ENCODE measurements at regions not wholly inside any gene's neighbourhood (a gene's known extent, or its start where the extent isn't known, plus 50 kb on each side); places are given as distances from the start of the nearest gene placed in this dataset.
"Not testable (repeated sequence)": the region's sequence is repeated elsewhere in the genome, so short reads cannot be mapped to it uniquely, and the experiment has no call there.

DNA sequence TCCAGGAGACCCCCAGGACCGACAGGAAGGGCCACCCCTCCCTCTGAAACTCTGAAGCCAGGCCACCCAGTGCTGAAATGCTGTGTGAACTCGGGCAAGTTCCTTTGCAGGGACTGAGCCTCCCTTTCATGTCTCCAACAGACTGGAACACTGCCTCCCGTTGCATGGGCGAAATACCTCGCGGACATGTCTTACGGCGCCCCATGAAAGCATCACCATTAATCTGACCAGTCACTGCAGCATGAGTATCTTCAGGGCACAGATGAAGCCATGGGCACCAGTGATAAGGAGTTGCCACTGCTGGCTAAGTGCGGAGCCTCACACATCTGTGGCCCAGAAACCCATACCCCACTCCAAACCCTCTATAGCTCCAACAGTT, 60.8 kb upstream of the SPN start:
- not testable (repeated sequence) for H3K9me3 ChIP-seq (ENCODE audit: control insufficient read depth, insufficient read depth, low read length); H3K27me3 ChIP-seq (ENCODE audit: control insufficient read depth, low read length); H3K9me2 ChIP-seq (replicated peaks; ENCODE audit: control insufficient read depth, low read length); H3K27ac ChIP-seq (ENCODE audit: low read depth, low read length); H3F3A ChIP-seq (ENCODE audit: control insufficient read depth, insufficient read depth)
- peak overlapping the region; percentile 52 for H3K4me2 ChIP-seq (ENCODE audit: low read length)
- H3K4me3 ChIP-seq (ENCODE audit: low read length) = peak overlapping the region; percentile 35
- peaks cover 68% of the 10 kb centered on the region for H3K4me1 ChIP-seq (ENCODE audit: control insufficient read depth, low read length)
- peaks cover 12% of the 10 kb centered on the region for H4K20me1 ChIP-seq (ENCODE audit: control insufficient read depth, insufficient read depth, low read depth, low read length)
- H3K79me2 ChIP-seq (ENCODE audit: control insufficient read depth, low read length) = peaks cover 89% of the 10 kb centered on the region
- H3K36me3 ChIP-seq (ENCODE audit: control insufficient read depth, low read length) = peaks cover 35% of the 10 kb centered on the region

DNA sequence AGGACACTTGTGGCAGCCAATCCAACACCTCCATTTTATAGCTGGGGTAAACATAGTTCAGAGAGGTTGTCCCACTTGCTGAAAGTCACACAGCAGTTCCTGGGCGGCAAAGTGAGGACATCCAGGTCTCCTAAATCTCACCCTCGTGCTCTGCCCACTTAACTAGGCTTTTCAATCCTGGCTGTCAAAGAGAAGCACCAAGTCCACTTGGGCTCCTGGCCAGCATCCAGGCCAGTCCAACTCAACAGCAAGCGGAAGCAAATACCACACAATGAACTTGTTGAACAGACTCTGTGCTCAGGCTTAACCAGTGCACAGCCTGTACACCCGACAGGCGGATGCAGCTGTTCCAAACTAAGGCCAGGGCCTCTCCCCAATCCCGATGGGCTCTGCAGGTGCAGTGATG, 60.4 kb upstream of the SPN start:
- Histone ChIP-seq H4K20me1 (ENCODE audit: control insufficient read depth, insufficient read depth, low read depth, low read length) (peaks cover 12% of the 10 kb centered on the region), H3K4me2 (ENCODE audit: low read length) (peak overlapping the region; percentile 52), H3K36me3 (ENCODE audit: control insufficient read depth, low read length) (peaks cover 39% of the 10 kb centered on the region), H3K79me2 (ENCODE audit: control insufficient read depth, low read length) (peaks cover 91% of the 10 kb centered on the region), H3K4me1 (ENCODE audit: control insufficient read depth, low read length) (peaks cover 73% of the 10 kb centered on the region)
- H3K4me3 ChIP-seq (ENCODE audit: low read length); H3F3A ChIP-seq (ENCODE audit: control insufficient read depth, insufficient read depth); H3K9me3 ChIP-seq (ENCODE audit: control insufficient read depth, insufficient read depth, low read length); H3K27me3 ChIP-seq (ENCODE audit: control insufficient read depth, low read length); H3K27ac ChIP-seq (ENCODE audit: low read depth, low read length); H3K9me2 ChIP-seq (replicated peaks; ENCODE audit: control insufficient read depth, low read length): not testable (repeated sequence)

DNA sequence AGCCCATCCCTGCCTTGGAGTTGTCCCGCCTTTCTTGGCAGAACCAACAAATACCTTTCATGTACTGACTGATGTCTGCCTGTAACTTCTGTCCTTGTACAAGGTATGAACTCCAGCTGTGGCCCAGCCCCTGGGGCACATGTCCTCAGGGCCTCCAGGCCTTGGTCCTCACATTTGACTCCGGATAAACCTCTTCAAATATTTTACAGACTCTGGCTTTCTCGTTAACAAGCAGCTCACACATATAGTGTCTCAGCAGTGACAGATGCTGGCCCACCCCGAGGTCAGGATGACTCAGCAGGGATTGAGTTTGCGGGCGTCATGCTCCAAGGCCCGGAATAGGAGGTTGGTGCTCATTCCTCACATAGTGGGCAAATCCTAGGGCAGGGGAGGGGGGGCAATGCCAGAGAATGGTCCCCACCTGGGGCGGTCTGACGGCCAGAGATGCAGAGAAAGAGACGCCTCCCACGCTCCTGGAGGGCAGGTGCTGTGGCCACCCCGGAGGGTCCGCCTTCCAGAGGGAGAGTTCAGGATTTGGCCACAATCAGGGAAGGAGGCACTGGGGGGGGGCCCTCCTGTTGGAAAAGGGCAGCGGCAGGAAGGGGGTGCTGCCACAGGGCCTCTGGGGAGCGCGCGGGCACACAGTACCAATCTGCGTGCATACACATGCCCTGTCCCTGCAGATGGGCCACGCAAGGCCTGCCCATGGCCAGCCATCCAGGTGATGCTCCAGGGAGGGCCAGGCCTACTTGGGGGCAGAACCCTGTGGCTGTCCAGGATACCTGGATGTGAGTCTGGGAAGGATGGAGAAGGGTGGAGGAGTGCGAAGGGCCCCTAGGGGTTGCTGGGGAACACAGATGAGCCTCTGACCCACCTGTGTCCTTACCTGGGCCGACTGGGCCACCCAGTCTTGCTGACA, 58.2 kb upstream of the SPN start:
- Histone ChIP-seq H3K79me2 (ENCODE audit: control insufficient read depth, low read length) (peaks cover 98% of the 10 kb centered on the region), H3K4me1 (ENCODE audit: control insufficient read depth, low read length) (peaks cover 79% of the 10 kb centered on the region), H4K20me1 (ENCODE audit: control insufficient read depth, insufficient read depth, low read depth, low read length) (peaks cover 12% of the 10 kb centered on the region), H3K36me3 (ENCODE audit: control insufficient read depth, low read length) (peaks cover 44% of the 10 kb centered on the region)
- not testable (repeated sequence) for H3K27ac ChIP-seq (ENCODE audit: low read depth, low read length); H3F3A ChIP-seq (ENCODE audit: control insufficient read depth, insufficient read depth); H3K9me3 ChIP-seq (ENCODE audit: control insufficient read depth, insufficient read depth, low read length); H3K9me2 ChIP-seq (replicated peaks; ENCODE audit: control insufficient read depth, low read length); H3K4me3 ChIP-seq (ENCODE audit: low read length); H3K27me3 ChIP-seq (ENCODE audit: control insufficient read depth, low read length); H3K4me2 ChIP-seq (ENCODE audit: low read length)

DNA sequence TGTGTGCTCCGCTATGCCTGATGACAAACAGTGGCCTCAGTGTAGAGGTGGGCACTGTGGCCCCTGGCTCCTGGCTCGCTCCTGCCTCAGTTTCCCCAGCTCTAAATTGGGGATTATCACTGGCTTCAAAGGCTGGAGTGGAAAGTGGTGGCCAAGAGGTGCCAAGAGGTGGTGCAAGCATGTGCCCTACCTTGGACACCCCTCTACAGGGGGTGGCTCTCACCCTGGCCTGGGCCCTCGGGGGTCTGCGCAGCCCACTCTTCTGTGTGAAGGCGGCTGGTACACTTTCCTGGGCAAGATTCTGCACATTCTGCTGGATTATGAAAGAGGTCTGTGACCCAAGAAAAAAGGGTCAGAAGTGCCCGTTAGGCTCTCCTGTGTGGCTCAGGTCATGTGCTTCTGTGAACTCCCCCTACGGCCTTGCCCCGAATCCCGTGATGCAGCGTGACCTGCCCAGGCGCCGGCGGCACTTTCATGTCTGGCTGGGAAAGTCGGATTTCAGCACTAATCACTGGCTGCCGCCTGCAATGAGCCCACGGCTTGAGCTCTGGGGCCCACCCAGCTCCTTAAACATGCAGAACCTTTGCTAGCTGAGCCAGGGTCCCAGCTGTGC, 57.3 kb upstream of the SPN start:
- H3K9me2 ChIP-seq (replicated peaks; ENCODE audit: control insufficient read depth, low read length); H3K4me3 ChIP-seq (ENCODE audit: low read length); H3K27ac ChIP-seq (ENCODE audit: low read depth, low read length); H3F3A ChIP-seq (ENCODE audit: control insufficient read depth, insufficient read depth); H3K9me3 ChIP-seq (ENCODE audit: control insufficient read depth, insufficient read depth, low read length); H3K4me2 ChIP-seq (ENCODE audit: low read length); H3K27me3 ChIP-seq (ENCODE audit: control insufficient read depth, low read length): not testable (repeated sequence)
- peaks cover 42% of the 10 kb centered on the region for H3K36me3 ChIP-seq (ENCODE audit: control insufficient read depth, low read length)
- peaks cover 75% of the 10 kb centered on the region for H3K4me1 ChIP-seq (ENCODE audit: control insufficient read depth, low read length)
- H3K79me2 ChIP-seq (ENCODE audit: control insufficient read depth, low read length) = peaks cover 98% of the 10 kb centered on the region
- peaks cover 12% of the 10 kb centered on the region for H4K20me1 ChIP-seq (ENCODE audit: control insufficient read depth, insufficient read depth, low read depth, low read length)

DNA sequence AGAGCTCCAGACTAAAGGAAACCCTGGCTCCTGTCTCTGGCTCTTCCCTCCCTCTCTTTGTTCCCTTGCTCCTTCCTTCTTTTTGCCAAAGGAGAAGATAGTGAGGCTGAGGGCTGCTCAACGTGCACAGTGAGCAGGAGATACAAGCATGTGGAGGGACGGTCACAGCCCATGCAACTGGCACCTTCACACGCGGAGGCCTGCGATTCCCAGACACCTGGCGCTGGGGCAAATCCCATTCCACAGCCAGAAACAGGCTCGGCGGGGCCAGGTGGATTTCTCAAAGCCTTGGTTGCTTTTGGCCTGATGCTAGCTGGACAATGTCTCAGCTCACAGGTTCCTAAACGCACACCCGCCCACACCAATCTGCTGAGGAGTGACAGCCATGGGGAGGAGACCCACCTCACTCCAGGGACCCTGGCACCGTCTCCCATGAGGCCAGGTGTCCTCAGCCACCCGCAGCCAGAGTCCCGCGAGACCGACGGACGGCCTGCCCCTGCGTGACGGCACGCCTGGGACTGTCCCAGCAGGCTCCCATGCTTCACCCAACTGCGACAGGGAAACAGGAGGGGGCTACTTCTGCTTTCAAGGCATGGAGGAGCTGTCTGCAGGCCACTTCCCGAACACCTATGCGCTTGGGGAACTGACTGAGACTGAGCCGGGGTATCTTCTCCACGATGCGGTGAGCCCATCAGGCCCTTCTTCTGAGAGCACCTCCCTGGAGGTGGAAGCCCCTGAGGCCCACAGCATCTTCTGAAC, 56.2 kb upstream of the SPN start:
- Histone ChIP-seq H3K4me1 (ENCODE audit: control insufficient read depth, low read length) (peaks cover 69% of the 10 kb centered on the region), H4K20me1 (ENCODE audit: control insufficient read depth, insufficient read depth, low read depth, low read length) (peaks cover 16% of the 10 kb centered on the region), H3K79me2 (ENCODE audit: control insufficient read depth, low read length) (peaks cover 96% of the 10 kb centered on the region), H3K4me3 (ENCODE audit: low read length) (peak overlapping the region; percentile 28; the same call in 1 of the 2 replicates), H3K36me3 (ENCODE audit: control insufficient read depth, low read length) (peaks cover 47% of the 10 kb centered on the region), H3K4me2 (ENCODE audit: low read length) (peak overlapping the region; percentile 34)
- H3K27me3 ChIP-seq (ENCODE audit: control insufficient read depth, low read length); H3K9me3 ChIP-seq (ENCODE audit: control insufficient read depth, insufficient read depth, low read length); H3K27ac ChIP-seq (ENCODE audit: low read depth, low read length); H3K9me2 ChIP-seq (replicated peaks; ENCODE audit: control insufficient read depth, low read length); H3F3A ChIP-seq (ENCODE audit: control insufficient read depth, insufficient read depth): not testable (repeated sequence)

DNA sequence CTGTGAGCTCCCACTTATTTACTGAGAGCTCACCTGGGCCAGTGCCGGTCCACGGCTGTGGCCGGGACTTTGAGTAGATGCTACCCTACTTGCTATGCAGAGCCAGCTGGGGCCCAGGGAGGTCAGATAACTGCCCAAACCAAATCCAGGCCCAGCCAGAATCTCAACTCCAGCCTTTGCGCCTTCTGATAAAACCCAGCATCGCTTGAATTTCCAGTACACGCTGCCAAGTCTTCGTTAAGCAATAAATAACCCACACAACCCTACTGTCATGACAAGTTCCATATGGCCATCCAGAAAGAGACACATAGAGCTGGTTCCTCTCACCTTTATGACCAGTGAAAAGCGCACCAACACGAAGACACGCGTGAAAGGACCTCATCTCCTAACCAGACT, 55.6 kb upstream of the SPN start:
- not testable (repeated sequence) for H3K27me3 ChIP-seq (ENCODE audit: control insufficient read depth, low read length); H3K9me2 ChIP-seq (replicated peaks; ENCODE audit: control insufficient read depth, low read length); H3F3A ChIP-seq (ENCODE audit: control insufficient read depth, insufficient read depth); H3K27ac ChIP-seq (ENCODE audit: low read depth, low read length); H3K9me3 ChIP-seq (ENCODE audit: control insufficient read depth, insufficient read depth, low read length)
- peak overlapping the region; percentile 28 for H3K4me3 ChIP-seq (ENCODE audit: low read length)
- peaks cover 42% of the 10 kb centered on the region for H3K36me3 ChIP-seq (ENCODE audit: control insufficient read depth, low read length)
- H3K79me2 ChIP-seq (ENCODE audit: control insufficient read depth, low read length) = peaks cover 93% of the 10 kb centered on the region
- peaks cover 11% of the 10 kb centered on the region for H4K20me1 ChIP-seq (ENCODE audit: control insufficient read depth, insufficient read depth, low read depth, low read length)
- peaks cover 63% of the 10 kb centered on the region for H3K4me1 ChIP-seq (ENCODE audit: control insufficient read depth, low read length)
- H3K4me2 ChIP-seq (ENCODE audit: low read length) = peak overlapping the region; percentile 34

DNA sequence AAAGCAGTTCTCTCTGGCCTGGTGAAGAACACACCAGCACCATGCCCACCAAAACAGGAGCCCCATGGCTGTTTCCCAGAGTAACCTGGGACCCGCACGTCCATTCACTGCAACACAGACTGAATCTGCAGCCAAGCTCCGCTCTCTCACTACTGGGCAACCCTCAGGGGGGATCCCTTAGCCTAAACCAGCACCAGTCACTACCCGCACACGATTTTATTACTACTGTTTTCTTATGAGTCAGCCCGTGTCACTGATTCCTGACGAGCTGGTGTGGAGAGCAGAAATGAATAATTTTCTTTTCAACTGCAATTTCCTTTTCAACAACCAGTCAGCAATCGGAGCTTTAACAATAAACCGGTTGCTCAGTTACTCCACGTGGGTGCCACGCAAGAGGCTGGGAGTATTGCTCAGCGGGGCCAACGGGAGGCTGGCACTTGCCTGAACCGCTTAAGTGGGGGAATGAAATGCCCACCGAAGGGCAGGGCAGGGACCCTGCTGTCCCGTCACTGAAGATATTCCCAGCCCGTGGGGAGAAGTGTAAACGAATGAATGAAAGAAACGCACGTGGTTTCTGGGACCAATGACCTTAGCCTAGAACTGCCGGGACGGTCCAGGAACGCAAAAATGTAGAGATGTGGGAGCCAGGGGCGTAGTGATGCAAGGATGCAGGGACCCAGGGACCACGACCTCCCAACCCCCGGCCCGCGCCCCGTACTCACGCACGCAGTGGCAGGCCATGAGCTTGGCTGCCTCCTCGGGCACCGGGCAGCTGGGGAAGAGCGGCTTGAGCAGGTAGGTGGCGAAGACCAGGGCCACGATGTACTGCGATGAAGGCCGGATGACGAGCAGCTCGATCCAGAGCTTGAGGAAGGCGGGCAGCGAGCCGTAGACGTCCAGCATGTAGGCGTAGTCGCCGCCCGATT, 50.4 kb upstream of the SPN start:
- Histone ChIP-seq H3K79me2 (ENCODE audit: control insufficient read depth, low read length) (peaks cover 55% of the 10 kb centered on the region), H3K36me3 (ENCODE audit: control insufficient read depth, low read length) (peaks cover 19% of the 10 kb centered on the region), H3K27ac (ENCODE audit: low read depth, low read length) (peak overlapping the region; percentile 77), H3K4me1 (ENCODE audit: control insufficient read depth, low read length) (peaks cover 27% of the 10 kb centered on the region), H3K4me2 (ENCODE audit: low read length) (peak overlapping the region; percentile 82), H3K4me3 (ENCODE audit: low read length) (peak overlapping the region; percentile 92)
- H4K20me1 ChIP-seq (ENCODE audit: control insufficient read depth, insufficient read depth, low read depth, low read length); H3K27me3 ChIP-seq (ENCODE audit: control insufficient read depth, low read length); H3K9me3 ChIP-seq (ENCODE audit: control insufficient read depth, insufficient read depth, low read length); H3F3A ChIP-seq (ENCODE audit: control insufficient read depth, insufficient read depth); H3K9me2 ChIP-seq (replicated peaks; ENCODE audit: control insufficient read depth, low read length): not testable (repeated sequence)
